HepG2 (cell line): ENCODE measurements at regions not wholly inside any gene's neighbourhood (a gene's known extent, or its start where the extent isn't known, plus 50 kb on each side); places are given as distances from the start of the nearest gene placed in this dataset.

Experiments used
- ATAC-seq: fragments of 200-7000 bp; cut with Tn5 transposase; 3 replicates; pipeline ENCODE4 v1.9.1; 2020; ENCODE audit warnings: mild to moderate bottlenecking, moderate library complexity
- BruUV-seq: library from RNA; stranded (reverse); fragments of 400-500 nt; replicated peaks from 2 replicates; lab custom pipeline; 2021; lab: Mats Ljungman, UMichigan
- CTCF ChIA-PET: fragments of 300-600 bp; formaldehyde crosslinking; extraction: SDS; loops from one replicate; lab custom pipeline; 2021; ENCODE audit warnings: low total read pairs, inconsistent platforms, low intra/inter-chr PET ratio; lab: Yijun Ruan, JAX
- POLR2A ChIA-PET: fragments of 350-600 bp; sonication (Branson Sonifier 250); formaldehyde crosslinking; loops from one replicate; lab custom pipeline; 2020; ENCODE audit warnings: antibody characterized with exemption, inconsistent platforms; lab: Yijun Ruan, JAX
- DNase-seq: peaks from one replicate; pipeline ENCODE4 v3.0.0-alpha.2; 2015; ENCODE audit warnings: low spot score
- FAIRE-seq: peaks from 3 replicates; lab custom pipeline; 2011; peaks lifted over from hg19 to GRCh38; lab: Jason Lieb, UNC
- H2AFZ ChIP-seq: one replicate; pipeline ENCODE4 v1.6.1; 2011; ENCODE audit warnings: low read length, inconsistent platforms
- H3K27ac ChIP-seq: fragments of 300-600 bp; 3 replicates; pipeline ENCODE4 v1.8.0; 2011; ENCODE audit warnings: mixed run types, mild to moderate bottlenecking, mixed read lengths, low read length, inconsistent platforms; ENCODE audit not compliant: insufficient read depth; ENCODE audit errors: extremely low read length
- H3K27me3 ChIP-seq, 2 experiments: fragments of 200-600 bp in 1 of 2; 2 replicates in 1 of 2; 3 replicates in 1 of 2; pipeline versions ENCODE4 v1.6.0 to v1.8.0; 2011; ENCODE audit warnings: low read length in 2 of 2, mild to moderate bottlenecking in 2 of 2, moderate library complexity in 2 of 2, inconsistent platforms in 1 of 2; ENCODE audit not compliant: insufficient read depth in 2 of 2, control insufficient read depth in 1 of 2
- H3K36me3 ChIP-seq, 2 experiments: fragments of 200-600 bp in 1 of 2; replicated peaks in 1 of 2; 2 replicates in 1 of 2; 3 replicates in 1 of 2; pipeline versions ENCODE4 v1.5.1 to v1.8.0; 2011; ENCODE audit warnings: low read length in 2 of 2, inconsistent platforms in 1 of 2; ENCODE audit not compliant: insufficient read depth in 2 of 2, control insufficient read depth in 1 of 2
- H3K4me1 ChIP-seq: 2 replicates; pipeline ENCODE4 v1.5.1; 2012; ENCODE audit warnings: low read length, inconsistent platforms; ENCODE audit not compliant: insufficient read depth
- H3K4me2 ChIP-seq: 2 replicates; pipeline ENCODE4 v1.6.0; 2011; ENCODE audit warnings: low read depth, low read length, inconsistent platforms
- H3K4me3 ChIP-seq, 3 experiments: fragments of 200-600 bp in 1 of 3; sonication (generic), shearing (Covaris generic) in 1 of 3; replicated peaks in 1 of 3; 2 replicates each; pipeline ENCODE4 v1.5.1; 2011 to 2016; ENCODE audit warnings: low read length in 3 of 3, inconsistent platforms in 2 of 3, low read depth in 2 of 3, mild to moderate bottlenecking in 2 of 3, control low read depth in 1 of 3, mixed read lengths in 1 of 3; ENCODE audit not compliant: insufficient read depth in 1 of 3
- H3K79me2 ChIP-seq: one replicate; pipeline ENCODE4 v1.6.1; 2011; ENCODE audit warnings: low read length, inconsistent platforms; ENCODE audit not compliant: insufficient read depth
- H3K9ac ChIP-seq: 2 replicates; pipeline ENCODE4 v1.6.0; 2011; ENCODE audit warnings: mild to moderate bottlenecking, low read depth, low read length, inconsistent platforms; ENCODE audit not compliant: insufficient read depth
- H3K9me3 ChIP-seq: 2 replicates; pipeline ENCODE4 v1.5.1; 2012; ENCODE audit warnings: mild to moderate bottlenecking, low read length
- H4K20me1 ChIP-seq: 2 replicates; pipeline ENCODE4 v1.6.0; 2011; ENCODE audit warnings: inconsistent platforms, mild to moderate bottlenecking, low read length, moderate library complexity; ENCODE audit not compliant: insufficient read depth
- FOXA3 ChIP-seq: IDR thresholded peaks from 2 replicates; pipeline ENCODE4 v1.6.1; 2016; ENCODE audit warnings: missing genetic modification reagents, missing compliant biosample characterization
- MAF1 ChIP-seq: sonication (generic); formaldehyde crosslinking; IDR thresholded peaks from 2 replicates; pipeline ENCODE4 v1.5.0; 2020; ENCODE audit warnings: missing genetic modification reagents, borderline replicate concordance
- PBX3 ChIP-seq: sonication (generic); formaldehyde crosslinking; IDR thresholded peaks from 2 replicates; pipeline ENCODE4 v1.8.1; 2023; ENCODE audit warnings: missing genetic modification reagents, inconsistent platforms, borderline replicate concordance
- SRSF9 ChIP-seq: fragments of 200-400 bp; formaldehyde crosslinking; IDR thresholded peaks from 2 replicates; pipeline ENCODE4 v1.6.1; 2018; ENCODE audit warnings: borderline replicate concordance, mild to moderate bottlenecking, low read depth, low read length; ENCODE audit not compliant: insufficient read depth, poor library complexity, severe bottlenecking
- SSRP1 ChIP-seq: IDR thresholded peaks from 2 replicates; pipeline ENCODE4 v1.6.1; 2016; ENCODE audit warnings: control low read depth
- ZNF747 ChIP-seq: sonication (generic); formaldehyde crosslinking; IDR thresholded peaks from 2 replicates; pipeline ENCODE4 v1.8.1; 2023; ENCODE audit warnings: missing genetic modification reagents, mild to moderate bottlenecking, borderline replicate concordance
- WGBS: methylation state at CpG from one replicate; pipeline ENCODE4 v1.1.6; 2017; ENCODE audit warnings: low lambda C conversion rate; 5-methylcytosine and 5-hydroxymethylcytosine counted together
- in situ Hi-C: cut with HindIII; loops from 2 replicates; pipeline ENCODE4 v1.10.0; 2017; ENCODE audit warnings: low pct_unique_long_range_greater_than_20kb; ENCODE audit not compliant: extremely low pct_ligation_motif_present
- intact Hi-C: fragments of 100-400 bp; cut with micrococcal nuclease; formaldehyde crosslinking; loops from one replicate; pipeline ENCODE4 v1.10.0; 2022; ENCODE audit not compliant: unreplicated experiment
- TF ChIP-seq, protein P1 (sequence below): fragments of 450-650 bp; IDR thresholded peaks from 2 replicates; pipeline ENCODE4 v1.6.1; 2016

GRCh38 chr10:83037653-83038052 is 1101.7 kb upstream of the GHITM start (continued):
- no peak for TF ChIP-seq ZNF747 (CRISPR knock-in tag)
- no peak for TF ChIP-seq SRSF9
- TF ChIP-seq MAF1 (CRISPR knock-in tag): no peak
- TF ChIP-seq PBX3: no peak
- TF ChIP-seq FOXA3: no peak

DNA sequence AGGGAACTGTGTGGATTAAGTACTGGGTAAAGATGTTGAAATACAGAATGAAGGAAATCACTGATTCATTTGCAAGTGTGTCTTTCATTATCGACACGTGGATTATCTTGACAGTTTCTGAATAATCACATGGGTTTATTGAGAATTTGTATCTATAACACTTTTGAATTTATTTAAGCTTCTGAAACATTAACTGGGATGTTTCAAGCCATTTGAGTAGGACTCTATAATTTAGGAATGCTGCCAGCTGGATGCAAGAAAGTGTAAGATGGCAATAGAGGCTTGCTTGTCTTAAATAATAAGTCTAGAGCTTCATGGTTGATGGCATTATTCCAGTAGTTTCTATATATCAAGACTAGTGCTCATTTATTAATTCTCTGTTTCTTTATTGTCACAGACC is 1100.7 kb upstream of the GHITM start:
- DNase-seq (no peak), FAIRE-seq (no peak), ATAC-seq (no peak)
- intact Hi-C loops (no loop called here), in situ Hi-C loops (no loop called here)
- no peak overlapping the region for H3K27ac ChIP-seq
- WGBS: 0% methylated on average over 2 of the region's 2 CpGs
- H4K20me1 ChIP-seq: no peaks in the 10 kb centered on the region
- H2AFZ ChIP-seq: no peak overlapping the region
- TF ChIP-seq, protein P1, sequence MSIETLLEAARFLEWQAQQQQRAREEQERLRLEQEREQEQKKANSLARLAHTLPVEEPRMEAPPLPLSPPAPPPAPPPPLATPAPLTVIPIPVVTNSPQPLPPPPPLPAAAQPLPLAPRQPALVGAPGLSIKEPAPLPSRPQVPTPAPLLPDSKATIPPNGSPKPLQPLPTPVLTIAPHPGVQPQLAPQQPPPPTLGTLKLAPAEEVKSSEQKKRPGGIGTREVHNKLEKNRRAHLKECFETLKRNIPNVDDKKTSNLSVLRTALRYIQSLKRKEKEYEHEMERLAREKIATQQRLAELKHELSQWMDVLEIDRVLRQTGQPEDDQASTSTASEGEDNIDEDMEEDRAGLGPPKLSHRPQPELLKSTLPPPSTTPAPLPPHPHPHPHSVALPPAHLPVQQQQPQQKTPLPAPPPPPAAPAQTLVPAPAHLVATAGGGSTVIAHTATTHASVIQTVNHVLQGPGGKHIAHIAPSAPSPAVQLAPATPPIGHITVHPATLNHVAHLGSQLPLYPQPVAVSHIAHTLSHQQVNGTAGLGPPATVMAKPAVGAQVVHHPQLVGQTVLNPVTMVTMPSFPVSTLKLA: peak; percentile 79
- no peak for TF ChIP-seq SSRP1 (CRISPR knock-in tag)
- H3K9ac ChIP-seq: no peak overlapping the region
- no peaks in the 10 kb centered on the region for H3K27me3 ChIP-seq
- no peak overlapping the region for H3K4me2 ChIP-seq
- no peak overlapping the region for H3K4me3 ChIP-seq
- H3K79me2 ChIP-seq: no peaks in the 10 kb centered on the region
- CTCF ChIA-PET: no interaction called here
- H3K9me3 ChIP-seq: peaks cover 65% of the 10 kb centered on the region
- no peaks in the 10 kb centered on the region for H3K36me3 ChIP-seq
- POLR2A ChIA-PET: no interaction called here
- no peaks in the 10 kb centered on the region for H3K4me1 ChIP-seq
- no TSS peak for BruUV-seq
